ENCODE measurements at regions not wholly inside any gene's neighbourhood (a gene's known extent, or its start where the extent isn't known, plus 50 kb on each side); places are given as distances from the start of the nearest gene placed in this dataset.

- TF ChIP-seq CTCF (IDR thresholded peaks at IDR 0.05): no peak
- TF ChIP-seq ZFX (IDR thresholded peaks at IDR 0.05; ENCODE audit: borderline replicate concordance): no peak
These were observed 189.8 kb downstream of the USP22 start for GRCh38 chr17:20852990-20853370.
